Activated CD4-positive, alpha-beta memory T cell treated with anti-CD3 and anti-CD28 coated beads, Interleukin-2, amount 10 ng/mL, durations not matched to agents 7 days and 5 days (primary cell): ENCODE measurements at regions not wholly inside any gene's neighbourhood (a gene's known extent, or its start where the extent isn't known, plus 50 kb on each side); places are given as distances from the start of the nearest gene placed in this dataset.

Source experiments
- CTCF ChIA-PET: fragments of 350-600 bp; sonication (Branson Sonifier 250); formaldehyde crosslinking; loops from one replicate; lab custom pipeline; 2021; ENCODE audit warnings: antibody characterized with exemption, inconsistent platforms; lab: Charles Lee
- POLR2A ChIA-PET: fragments of 350-600 bp; sonication (Branson Sonifier 250); formaldehyde crosslinking; loops from one replicate; lab custom pipeline; 2021; ENCODE audit warnings: antibody characterized with exemption; lab: Charles Lee
- DNase-seq: peaks from one replicate; pipeline ENCODE4 v3.0.0-alpha.2; 2020
- H3K27ac Mint-ChIP-seq: one replicate; pipeline ENCODE4 v1.8.0; 2021; ENCODE audit warnings: mild to moderate bottlenecking, mixed read lengths
- H3K27me3 Mint-ChIP-seq: one replicate; pipeline ENCODE4 v1.8.0; 2021; ENCODE audit warnings: mixed read lengths
- H3K36me3 Mint-ChIP-seq: one replicate; pipeline ENCODE4 v1.8.0; 2021; ENCODE audit warnings: low read depth, mixed read lengths
- H3K4me1 Mint-ChIP-seq: one replicate; pipeline ENCODE4 v1.8.0; 2021; ENCODE audit warnings: mixed read lengths
- H3K4me3 Mint-ChIP-seq: one replicate; pipeline ENCODE4 v1.8.0; 2021; ENCODE audit warnings: mild to moderate bottlenecking, mixed read lengths
- H3K9me3 Mint-ChIP-seq: one replicate; pipeline ENCODE4 v1.8.0; 2021; ENCODE audit warnings: mixed read lengths

GRCh38 chr1:243917863-243918565, 68.0 kb upstream of the AKT3 start:
- Mint-ChIP-seq H3K27ac (no peak overlapping the region), H3K9me3 (no peaks in the 10 kb centered on the region), H3K36me3 (no peaks in the 10 kb centered on the region), H3K27me3 (peaks cover 45% of the 10 kb centered on the region), H3K4me1 (peaks cover 18% of the 10 kb centered on the region), H3K4me3 (peak overlapping the region; percentile 72)
- ChIA-PET CTCF (interaction anchor here (0.6 kb wide), 1 partner anchor 8 kb away, joined by 3 read pairs; no protein-coding TSS in a partner anchor), POLR2A (no interaction called here)
- no peak for DNase-seq

- H3K9me3 Mint-ChIP-seq: no peaks in the 10 kb centered on the region
- peaks cover 45% of the 10 kb centered on the region for H3K27me3 Mint-ChIP-seq
- peak overlapping the region; percentile 72 for H3K4me3 Mint-ChIP-seq
- POLR2A ChIA-PET: no interaction called here
- H3K27ac Mint-ChIP-seq: no peak overlapping the region
- DNase-seq: no peak
- CTCF ChIA-PET: no interaction called here
- no peaks in the 10 kb centered on the region for H3K36me3 Mint-ChIP-seq
- peaks cover 18% of the 10 kb centered on the region for H3K4me1 Mint-ChIP-seq
These were observed 67.3 kb upstream of the AKT3 start for GRCh38 chr1:243917177-243917862.

- Mint-ChIP-seq H3K27me3 (peaks cover 45% of the 10 kb centered on the region), H3K27ac (no peak overlapping the region)
- DNase-seq: no peak
These were observed 66.1 kb upstream of the AKT3 start for GRCh38 chr1:243916160-243916559.

GRCh38 chr1:243912347-243912746, 62.3 kb upstream of the AKT3 start:
- peaks cover 22% of the 10 kb centered on the region for H3K27me3 Mint-ChIP-seq
- POLR2A ChIA-PET: no interaction called here

More at GRCh38 chr1:243916160-243916559, 66.1 kb upstream of the AKT3 start:
- H3K9me3 Mint-ChIP-seq: no peaks in the 10 kb centered on the region
- peaks cover 18% of the 10 kb centered on the region for H3K4me1 Mint-ChIP-seq
- no peak overlapping the region for H3K4me3 Mint-ChIP-seq
- ChIA-PET CTCF (no interaction called here), POLR2A (no interaction called here)
- H3K36me3 Mint-ChIP-seq: no peaks in the 10 kb centered on the region

GRCh38 chr1:243910607-243911006, 60.6 kb upstream of the AKT3 start:
- Mint-ChIP-seq H3K9me3 (no peaks in the 10 kb centered on the region), H3K4me1 (no peaks in the 10 kb centered on the region), H3K36me3 (no peaks in the 10 kb centered on the region), H3K4me3 (no peak overlapping the region), H3K27ac (no peak overlapping the region), H3K27me3 (peaks cover 11% of the 10 kb centered on the region)
- no peak for DNase-seq
- ChIA-PET CTCF (no interaction called here), POLR2A (no interaction called here)

More at GRCh38 chr1:243912347-243912746, 62.3 kb upstream of the AKT3 start:
- CTCF ChIA-PET: no interaction called here
- H3K9me3 Mint-ChIP-seq: no peaks in the 10 kb centered on the region
- no peak overlapping the region for H3K4me3 Mint-ChIP-seq
- H3K36me3 Mint-ChIP-seq: no peaks in the 10 kb centered on the region
- no peak overlapping the region for H3K27ac Mint-ChIP-seq
- H3K4me1 Mint-ChIP-seq: peaks cover 8% of the 10 kb centered on the region
- no peak for DNase-seq

- Mint-ChIP-seq H3K9me3 (no peaks in the 10 kb centered on the region), H3K36me3 (no peaks in the 10 kb centered on the region)
These were observed 53.9 kb upstream of the AKT3 start for GRCh38 chr1:243903895-243904294.

GRCh38 chr1:243903041-243903440, 53.0 kb upstream of the AKT3 start:
- H3K4me3 Mint-ChIP-seq: no peak overlapping the region
- CTCF ChIA-PET: interaction anchor here (0.6 kb wide), 1 partner anchor 16 kb away, joined by 3 read pairs; no protein-coding TSS in a partner anchor

More at GRCh38 chr1:243903895-243904294, 53.9 kb upstream of the AKT3 start:
- ChIA-PET CTCF (no interaction called here), POLR2A (no interaction called here)
- no peaks in the 10 kb centered on the region for H3K4me1 Mint-ChIP-seq
- H3K4me3 Mint-ChIP-seq: no peak overlapping the region
- no peak overlapping the region for H3K27ac Mint-ChIP-seq
- no peak for DNase-seq
- H3K27me3 Mint-ChIP-seq: peaks cover 3% of the 10 kb centered on the region

GRCh38 chr1:243902100-243902499, 52.1 kb upstream of the AKT3 start:
- no peaks in the 10 kb centered on the region for H3K4me1 Mint-ChIP-seq
- ChIA-PET CTCF (no interaction called here), POLR2A (no interaction called here)
- no peak overlapping the region for H3K4me3 Mint-ChIP-seq
- H3K27ac Mint-ChIP-seq: no peak overlapping the region
- peaks cover 2% of the 10 kb centered on the region for H3K27me3 Mint-ChIP-seq
- no peak for DNase-seq
- no peaks in the 10 kb centered on the region for H3K36me3 Mint-ChIP-seq
- no peaks in the 10 kb centered on the region for H3K9me3 Mint-ChIP-seq

More at GRCh38 chr1:243903041-243903440, 53.0 kb upstream of the AKT3 start:
- no peaks in the 10 kb centered on the region for H3K4me1 Mint-ChIP-seq
- H3K27ac Mint-ChIP-seq: no peak overlapping the region
- H3K27me3 Mint-ChIP-seq: peaks cover 2% of the 10 kb centered on the region
- no peaks in the 10 kb centered on the region for H3K9me3 Mint-ChIP-seq
- POLR2A ChIA-PET: no interaction called here
- DNase-seq: no peak
- no peaks in the 10 kb centered on the region for H3K36me3 Mint-ChIP-seq
